ENCODE measurements at regions not wholly inside any gene's neighbourhood (a gene's known extent, or its start where the extent isn't known, plus 50 kb on each side); places are given as distances from the start of the nearest gene placed in this dataset.

- intact Hi-C loops (cut with DNase I) = loop anchor here (5.0 to 10.0 kb wide), 3 partner anchors 388 to 396 kb away; partner anchors contain the start of gene NFIL3 (in 2 of the 4)
- WGBS, 3 donors = 95% methylated on average over 8 of the region's 8 CpGs
- Histone ChIP-seq H3K27me3 (no peaks in the 10 kb centered on the region), H3K4me3 (no peak overlapping the region), H3K9me3 (no peaks in the 10 kb centered on the region), H3K4me1 (ENCODE audit: insufficient read depth) (peaks cover 18% of the 10 kb centered on the region), H3K36me3 (no peaks in the 10 kb centered on the region), H3K27ac (no peak overlapping the region)
- DNase-seq = no peak
- TF ChIP-seq, protein P1, sequence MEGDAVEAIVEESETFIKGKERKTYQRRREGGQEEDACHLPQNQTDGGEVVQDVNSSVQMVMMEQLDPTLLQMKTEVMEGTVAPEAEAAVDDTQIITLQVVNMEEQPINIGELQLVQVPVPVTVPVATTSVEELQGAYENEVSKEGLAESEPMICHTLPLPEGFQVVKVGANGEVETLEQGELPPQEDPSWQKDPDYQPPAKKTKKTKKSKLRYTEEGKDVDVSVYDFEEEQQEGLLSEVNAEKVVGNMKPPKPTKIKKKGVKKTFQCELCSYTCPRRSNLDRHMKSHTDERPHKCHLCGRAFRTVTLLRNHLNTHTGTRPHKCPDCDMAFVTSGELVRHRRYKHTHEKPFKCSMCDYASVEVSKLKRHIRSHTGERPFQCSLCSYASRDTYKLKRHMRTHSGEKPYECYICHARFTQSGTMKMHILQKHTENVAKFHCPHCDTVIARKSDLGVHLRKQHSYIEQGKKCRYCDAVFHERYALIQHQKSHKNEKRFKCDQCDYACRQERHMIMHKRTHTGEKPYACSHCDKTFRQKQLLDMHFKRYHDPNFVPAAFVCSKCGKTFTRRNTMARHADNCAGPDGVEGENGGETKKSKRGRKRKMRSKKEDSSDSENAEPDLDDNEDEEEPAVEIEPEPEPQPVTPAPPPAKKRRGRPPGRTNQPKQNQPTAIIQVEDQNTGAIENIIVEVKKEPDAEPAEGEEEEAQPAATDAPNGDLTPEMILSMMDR (IDR thresholded peaks at IDR 0.05) = no peak
- TF ChIP-seq EP300 (IDR thresholded peaks at IDR 0.05) (no peak), POLR2A (IDR thresholded peaks at IDR 0.05) (no peak)
Observed at GRCh38 chr9:91036356-91036755, 234.7 kb downstream of the SYK start.

GRCh38 chr9:91036826-91037510, 235.3 kb downstream of the SYK start:
- Histone ChIP-seq H3K9me3 (no peaks in the 10 kb centered on the region), H3K27ac (peak overlapping the region in 1 of 2 donors; percentile 8), H3K36me3 (no peaks in the 10 kb centered on the region), H3K4me3 (no peak overlapping the region), H3K4me1 (ENCODE audit: insufficient read depth) (peaks cover 18% of the 10 kb centered on the region), H3K27me3 (no peaks in the 10 kb centered on the region)
- 32 to 41% (median 36%) methylated on average over 32 of the region's 32 CpGs for WGBS, 3 donors
- TF ChIP-seq, protein P1 (IDR thresholded peaks at IDR 0.05) = peak in 2 of 3 donors; percentile 50 to 55
- TF ChIP-seq EP300 (IDR thresholded peaks at IDR 0.05) = no peak
- peak; percentile 73 to 83 (median 77) for DNase-seq
- intact Hi-C loops (cut with DNase I) = loop anchor here (5.0 to 10.0 kb wide), 3 partner anchors 388 to 395 kb away; partner anchors contain the start of gene NFIL3 (in 2 of the 4)

DNA sequence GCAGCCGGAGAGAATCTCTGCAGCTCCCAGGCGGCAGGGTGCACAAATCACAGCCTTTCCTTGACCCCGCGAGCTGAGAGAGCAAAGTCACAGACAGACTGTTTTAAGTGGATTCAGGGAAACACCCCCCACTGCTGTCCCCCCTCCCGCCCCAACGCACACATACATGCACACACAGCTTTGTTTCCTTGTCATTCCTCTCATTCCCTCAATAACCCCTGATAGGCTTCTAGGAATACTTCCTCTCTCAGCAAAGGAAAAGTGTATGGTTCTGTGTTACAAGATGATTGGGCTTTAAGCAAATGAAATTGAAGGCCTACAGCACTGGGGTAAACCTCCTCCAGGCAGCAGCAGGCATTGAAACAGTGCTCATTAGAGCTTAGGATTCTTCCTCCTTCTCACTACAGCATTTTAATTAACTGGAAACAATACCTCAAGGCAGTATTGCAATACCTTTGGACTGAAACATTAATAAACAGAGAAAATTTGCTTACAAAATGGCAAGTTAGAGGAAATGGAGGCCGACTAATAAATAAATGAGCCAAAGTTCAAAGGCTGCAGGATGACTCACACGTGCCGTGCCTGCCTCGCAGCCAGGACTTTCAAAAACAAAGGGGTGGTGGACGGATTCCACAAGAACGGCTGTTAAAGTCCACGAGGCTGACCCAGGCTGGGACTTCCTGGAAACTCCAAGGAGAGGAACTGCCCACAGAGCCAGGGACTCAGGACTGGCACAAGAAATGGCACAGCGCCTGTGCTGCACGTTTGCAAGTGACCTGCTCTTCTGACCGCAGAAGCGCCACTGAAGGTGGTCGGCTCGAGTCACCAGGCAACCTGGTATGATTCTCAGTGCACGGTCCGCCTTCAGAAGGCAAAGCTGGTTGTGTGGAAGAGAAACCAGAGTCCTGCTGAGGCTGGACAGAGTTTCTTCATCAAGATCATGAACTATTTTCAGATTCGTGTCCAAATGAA, 236.2 kb downstream of the SYK start:
- TF ChIP-seq, protein P1 (IDR thresholded peaks at IDR 0.05) = no peak
- Histone ChIP-seq H3K9me3 (no peaks in the 10 kb centered on the region), H3K4me3 (no peak overlapping the region), H3K27ac (peak overlapping the region in 1 of 2 donors; percentile 8), H3K36me3 (no peaks in the 10 kb centered on the region), H3K4me1 (ENCODE audit: insufficient read depth) (peaks cover 20% of the 10 kb centered on the region), H3K27me3 (no peaks in the 10 kb centered on the region)
- intact Hi-C loops (cut with DNase I) = loop anchor here (5.0 to 10.0 kb wide), 3 partner anchors 387 to 395 kb away; partner anchors contain the start of gene NFIL3 (in 2 of the 4)
- peak; percentile 59 to 77 (median 73) for DNase-seq
- 24 to 32% (median 25%) methylated on average over 22 of the region's 22 CpGs for WGBS, 3 donors

DNA sequence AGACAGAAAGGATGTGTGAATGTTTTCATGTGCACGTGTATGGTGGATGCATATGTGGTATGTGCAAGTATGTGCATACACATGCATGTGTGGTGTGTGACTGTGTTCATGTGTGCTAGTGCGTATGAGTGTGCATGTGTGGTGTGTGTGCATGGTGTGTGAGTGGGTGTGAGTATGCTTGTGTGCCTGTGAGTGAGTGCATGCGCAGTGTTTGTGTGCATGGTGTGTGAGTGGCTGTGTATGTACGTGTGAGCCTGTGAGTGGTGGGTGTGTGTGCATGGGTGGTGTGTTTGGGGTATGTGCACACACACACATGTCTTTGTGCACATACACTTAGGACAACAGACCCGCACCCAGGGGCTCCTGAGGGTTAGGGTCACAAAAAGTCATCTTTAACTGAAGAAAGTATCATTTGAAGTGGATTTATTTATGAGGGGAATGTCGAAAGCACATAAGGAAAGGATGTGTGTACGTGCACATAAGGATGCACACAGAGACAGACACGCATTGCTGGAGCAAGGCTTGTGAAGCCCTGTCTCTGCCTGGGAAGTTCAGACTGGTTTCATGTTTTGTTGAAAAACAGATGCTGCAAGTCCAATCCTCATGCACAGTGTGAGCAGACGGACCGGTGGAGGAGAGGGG, 237.0 kb downstream of the SYK start:
- no peaks in the 10 kb centered on the region for H3K27me3 ChIP-seq
- no peak overlapping the region for H3K27ac ChIP-seq
- TF ChIP-seq EP300 (IDR thresholded peaks at IDR 0.05) (no peak), POLR2A (IDR thresholded peaks at IDR 0.05) (no peak)
- TF ChIP-seq, protein P1 (IDR thresholded peaks at IDR 0.05) = no peak
- DNase-seq = no peak
- 84 to 90% (median 85%) methylated on average over 10 of the region's 10 CpGs for WGBS, 3 donors
- H3K9me3 ChIP-seq = no peaks in the 10 kb centered on the region
- peaks cover 20% of the 10 kb centered on the region for H3K4me1 ChIP-seq (ENCODE audit: insufficient read depth)
- intact Hi-C loops (cut with DNase I) = loop anchor here (5.0 to 10.0 kb wide), 3 partner anchors 386 to 394 kb away; partner anchors contain the start of gene NFIL3 (in 2 of the 4)
- no peaks in the 10 kb centered on the region for H3K36me3 ChIP-seq
- no peak overlapping the region for H3K4me3 ChIP-seq

Measured in ovary (tissue), 7 donors.